DOHH2 (cell line): ENCODE measurements at regions not wholly inside any gene's neighbourhood (a gene's known extent, or its start where the extent isn't known, plus 50 kb on each side); places are given as distances from the start of the nearest gene placed in this dataset.

Experiments
- H3F3A ChIP-seq: fragments of 200-600 bp; sonication (generic), shearing (Covaris generic); 2 replicates; pipeline ENCODE4 v1.6.0; 2016; ENCODE audit warnings: antibody characterized with exemption, mild to moderate bottlenecking; ENCODE audit not compliant: control insufficient read depth, insufficient read depth
- H3K27ac ChIP-seq: fragments of 200-600 bp; sonication (generic); 2 replicates; pipeline ENCODE4 v1.5.1; 2014; ENCODE audit warnings: low read depth, mild to moderate bottlenecking, low read length, moderate library complexity
- H3K27me3 ChIP-seq: fragments of 200-600 bp; sonication (generic); 2 replicates; pipeline ENCODE4 v1.6.1; 2014; ENCODE audit warnings: mild to moderate bottlenecking, low read length, mixed read lengths; ENCODE audit not compliant: control insufficient read depth
- H3K36me3 ChIP-seq: fragments of 200-600 bp; sonication (generic); 2 replicates; pipeline ENCODE4 v1.6.1; 2014; ENCODE audit warnings: mild to moderate bottlenecking, low read length, moderate library complexity, mixed read lengths; ENCODE audit not compliant: control insufficient read depth
- H3K4me1 ChIP-seq: fragments of 200-600 bp; sonication (generic); 2 replicates; pipeline ENCODE4 v1.6.1; 2014; ENCODE audit warnings: mild to moderate bottlenecking, low read length, mixed read lengths; ENCODE audit not compliant: control insufficient read depth
- H3K4me2 ChIP-seq: fragments of 200-600 bp; sonication (generic); 2 replicates; pipeline ENCODE4 v1.6.0; 2014; ENCODE audit warnings: mild to moderate bottlenecking, low read length, moderate library complexity
- H3K4me3 ChIP-seq: fragments of 200-600 bp; sonication (generic); 2 replicates; pipeline ENCODE4 v1.5.1; 2014; ENCODE audit warnings: mild to moderate bottlenecking, low read length, mixed read lengths
- H3K79me2 ChIP-seq: fragments of 200-600 bp; sonication (generic); 2 replicates; pipeline ENCODE4 v1.6.1; 2014; ENCODE audit warnings: mild to moderate bottlenecking, low read length, mixed read lengths; ENCODE audit not compliant: control insufficient read depth
- H3K9me2 ChIP-seq: fragments of 200-600 bp; sonication (generic); replicated peaks from 2 replicates; pipeline ENCODE4 v1.6.1; 2014; ENCODE audit warnings: mild to moderate bottlenecking, low read length, mixed read lengths; ENCODE audit not compliant: control insufficient read depth
- H3K9me3 ChIP-seq: fragments of 200-600 bp; sonication (generic); 2 replicates; pipeline ENCODE4 v1.6.1; 2014; ENCODE audit warnings: antibody characterized with exemption, low read length, mixed read lengths; ENCODE audit not compliant: control insufficient read depth, insufficient read depth
- H4K20me1 ChIP-seq: fragments of 200-600 bp; sonication (generic); 2 replicates; pipeline ENCODE4 v1.6.0; 2014; ENCODE audit warnings: low read depth, mild to moderate bottlenecking, antibody characterized with exemption, low read length, moderate library complexity; ENCODE audit not compliant: control insufficient read depth, insufficient read depth
- CTCF ChIP-seq: fragments of 200-600 bp; sonication (generic); IDR thresholded peaks from one replicate; pipeline ENCODE4 v1.5.1; 2014; ENCODE audit warnings: antibody characterized with exemption, mild to moderate bottlenecking, low read depth, low read length; ENCODE audit not compliant: poor library complexity, severe bottlenecking
- EZH2phosphoT487 ChIP-seq: fragments of 200-600 bp; sonication (generic); IDR thresholded peaks from 2 replicates; pipeline ENCODE4 v1.6.1; 2017; ENCODE audit warnings: borderline replicate concordance, mild to moderate bottlenecking, antibody characterized with exemption, low read length, moderate library complexity, mixed read lengths

GRCh38 chr7:112874909-112875308 is 84.7 kb upstream of the TMEM168 start:
- peak overlapping the region; percentile 41; the same call in 1 of the 2 replicates for H3K4me3 ChIP-seq
- peaks cover 9% of the 10 kb centered on the region for H3F3A ChIP-seq
- H3K79me2 ChIP-seq = peaks cover 35% of the 10 kb centered on the region
- H3K4me2 ChIP-seq = peak overlapping the region; percentile 13
- H3K9me3 ChIP-seq = peaks cover 6% of the 10 kb centered on the region; the same call in 1 of the 2 replicates
- H3K9me2 ChIP-seq = no peaks in the 10 kb centered on the region
- H3K27ac ChIP-seq = 0 out of 2 replicates have a peak overlapping the region, but pooled peaks have one; percentile 49
- H4K20me1 ChIP-seq = no peaks in the 10 kb centered on the region
- no peaks in the 10 kb centered on the region for H3K27me3 ChIP-seq
- H3K4me1 ChIP-seq = peaks cover 81% of the 10 kb centered on the region
- no peak for TF ChIP-seq CTCF
- no peak for TF ChIP-seq EZH2phosphoT487
- peaks cover 11% of the 10 kb centered on the region for H3K36me3 ChIP-seq

- Histone ChIP-seq H3K4me3 (peak overlapping the region; percentile 41), H3K36me3 (peaks cover 11% of the 10 kb centered on the region), H3K4me1 (peaks cover 88% of the 10 kb centered on the region), H3F3A (peaks cover 9% of the 10 kb centered on the region), H4K20me1 (peaks cover under 1% of the 10 kb centered on the region; the same call in 1 of the 2 replicates), H3K27me3 (no peaks in the 10 kb centered on the region), H3K79me2 (peaks cover 36% of the 10 kb centered on the region), H3K9me3 (peaks cover 6% of the 10 kb centered on the region; the same call in 1 of the 2 replicates), H3K4me2 (peak overlapping the region; percentile 44), H3K9me2 (no peaks in the 10 kb centered on the region), H3K27ac (peak overlapping the region; percentile 49)
- TF ChIP-seq EZH2phosphoT487 (no peak), CTCF (no peak)
These were observed 83.8 kb upstream of the TMEM168 start for GRCh38 chr7:112873831-112874553.

GRCh38 chr7:112869111-112869774 is 79.0 kb upstream of the TMEM168 start:
- Histone ChIP-seq H3K4me1 (peaks cover 44% of the 10 kb centered on the region), H4K20me1 (peaks cover 4% of the 10 kb centered on the region; the same call in 1 of the 2 replicates), H3K27ac (no peak overlapping the region), H3K4me2 (no peak overlapping the region), H3K9me3 (peaks cover 1% of the 10 kb centered on the region; the same call in 1 of the 2 replicates), H3K36me3 (peaks cover under 1% of the 10 kb centered on the region; the same call in 1 of the 2 replicates), H3K4me3 (no peak overlapping the region), H3K27me3 (no peaks in the 10 kb centered on the region), H3K9me2 (no peaks in the 10 kb centered on the region), H3F3A (peaks cover 8% of the 10 kb centered on the region), H3K79me2 (peaks cover 35% of the 10 kb centered on the region)
- TF ChIP-seq CTCF (peak; percentile 100), EZH2phosphoT487 (no peak)
